ENCODE measurements at regions not wholly inside any gene's neighbourhood (a gene's known extent, or its start where the extent isn't known, plus 50 kb on each side); places are given as distances from the start of the nearest gene placed in this dataset.
A peak's percentile ranks its signal among the peaks of the same experiment; 100 is the strongest.

GRCh38 chr5:33343676-33344327 lies 97.0 kb upstream of the TARS1 start:
- Mint-ChIP-seq H3K9me3 (ENCODE audit: low read depth) (no peaks in the 10 kb centered on the region), H3K4me1 (ENCODE audit: low read depth) (peaks cover 55% of the 10 kb centered on the region), H3K4me3 (ENCODE audit: unreplicated experiment) (no peak overlapping the region), H3K27me3 (ENCODE audit: low read depth) (no peaks in the 10 kb centered on the region), H3K36me3 (ENCODE audit: low read depth) (no peaks in the 10 kb centered on the region), H3K27ac (ENCODE audit: unreplicated experiment) (peak overlapping the region; percentile 89)
- no peak for DNase-seq (ENCODE audit: low spot score)
- TF ChIP-seq CTCF (IDR thresholded peaks at IDR 0.05): no peak

- TF ChIP-seq CTCF (IDR thresholded peaks at IDR 0.05): no peak
- peaks cover 34% of the 10 kb centered on the region for H3K4me1 Mint-ChIP-seq (ENCODE audit: low read depth)
- DNase-seq (ENCODE audit: low spot score): no peak
- no peaks in the 10 kb centered on the region for H3K27me3 Mint-ChIP-seq (ENCODE audit: low read depth)
- H3K4me3 Mint-ChIP-seq (ENCODE audit: unreplicated experiment): no peak overlapping the region
- H3K27ac Mint-ChIP-seq (ENCODE audit: unreplicated experiment): no peak overlapping the region
- peaks cover 5% of the 10 kb centered on the region for H3K9me3 Mint-ChIP-seq (ENCODE audit: low read depth)
- H3K36me3 Mint-ChIP-seq (ENCODE audit: low read depth): no peaks in the 10 kb centered on the region
These were observed 94.2 kb upstream of the TARS1 start for GRCh38 chr5:33346534-33346933.

GRCh38 chr5:33361781-33362180 lies 79.0 kb upstream of the TARS1 start:
- no peak for DNase-seq (ENCODE audit: low spot score)
- peak overlapping the region; percentile 55 for H3K27ac Mint-ChIP-seq (ENCODE audit: unreplicated experiment)
- peaks cover 5% of the 10 kb centered on the region for H3K9me3 Mint-ChIP-seq (ENCODE audit: low read depth)
- no peak overlapping the region for H3K4me3 Mint-ChIP-seq (ENCODE audit: unreplicated experiment)
- H3K27me3 Mint-ChIP-seq (ENCODE audit: low read depth): no peaks in the 10 kb centered on the region
- no peak for TF ChIP-seq CTCF (IDR thresholded peaks at IDR 0.05)
- H3K4me1 Mint-ChIP-seq (ENCODE audit: low read depth): peaks cover 30% of the 10 kb centered on the region
- no peaks in the 10 kb centered on the region for H3K36me3 Mint-ChIP-seq (ENCODE audit: low read depth)

GRCh38 chr5:33362915-33363314 lies 77.8 kb upstream of the TARS1 start:
- no peaks in the 10 kb centered on the region for H3K27me3 Mint-ChIP-seq (ENCODE audit: low read depth)
- no peak for DNase-seq (ENCODE audit: low spot score)
- no peak for TF ChIP-seq CTCF (IDR thresholded peaks at IDR 0.05)
- no peaks in the 10 kb centered on the region for H3K36me3 Mint-ChIP-seq (ENCODE audit: low read depth)
- peaks cover 30% of the 10 kb centered on the region for H3K4me1 Mint-ChIP-seq (ENCODE audit: low read depth)
- peak overlapping the region; percentile 38 for H3K27ac Mint-ChIP-seq (ENCODE audit: unreplicated experiment)
- peaks cover 5% of the 10 kb centered on the region for H3K9me3 Mint-ChIP-seq (ENCODE audit: low read depth)
- H3K4me3 Mint-ChIP-seq (ENCODE audit: unreplicated experiment): no peak overlapping the region

GRCh38 chr5:33363537-33363936 lies 77.2 kb upstream of the TARS1 start:
- no peak for DNase-seq (ENCODE audit: low spot score)
- Mint-ChIP-seq H3K9me3 (ENCODE audit: low read depth) (peaks cover 5% of the 10 kb centered on the region), H3K4me3 (ENCODE audit: unreplicated experiment) (no peak overlapping the region), H3K27me3 (ENCODE audit: low read depth) (no peaks in the 10 kb centered on the region), H3K4me1 (ENCODE audit: low read depth) (peaks cover 30% of the 10 kb centered on the region), H3K36me3 (ENCODE audit: low read depth) (no peaks in the 10 kb centered on the region), H3K27ac (ENCODE audit: unreplicated experiment) (no peak overlapping the region)
- TF ChIP-seq CTCF (IDR thresholded peaks at IDR 0.05): no peak
